Testis (tissue), 2 donors: ENCODE measurements at regions not wholly inside any gene's neighbourhood (a gene's known extent, or its start where the extent isn't known, plus 50 kb on each side); places are given as distances from the start of the nearest gene placed in this dataset.

Source experiments
- DNase-seq: peaks from one replicate; pipeline ENCODE4 v3.0.0-alpha.2; 2019
- H3K27ac ChIP-seq, 2 donors: fragments of 200-600 bp; sonication (generic); one replicate each; pipeline ENCODE4 v1.5.1; 2019
- H3K27me3 ChIP-seq: fragments of 200-600 bp; sonication (generic); one replicate; pipeline ENCODE4 v1.5.1; 2019
- H3K36me3 ChIP-seq: fragments of 200-600 bp; sonication (generic); one replicate; pipeline ENCODE4 v1.5.1; 2017; ENCODE audit warnings: low read depth; ENCODE audit errors: missing control alignments
- H3K4me1 ChIP-seq: fragments of 200-600 bp; sonication (generic); one replicate; pipeline ENCODE4 v1.5.1; 2019
- H3K4me3 ChIP-seq, 2 donors: fragments of 200-600 bp; sonication (generic); one replicate each; pipeline ENCODE4 v1.5.1; 2017 to 2019
- H3K9me3 ChIP-seq: fragments of 200-600 bp; sonication (generic); one replicate; pipeline ENCODE4 v1.5.1; 2017
- POLR2A ChIP-seq: fragments of 450-650 bp; IDR thresholded peaks from one replicate; pipeline ENCODE4 v1.6.1; 2017; ENCODE audit warnings: antibody characterized with exemption, mild to moderate bottlenecking, moderate library complexity
- WGBS, 2 donors: methylation state at CpG; one replicate each; pipeline ENCODE4 v1.1.5; 2018; 5-methylcytosine and 5-hydroxymethylcytosine counted together
- intact Hi-C: fragments of 100-400 bp; cut with DNase I; formaldehyde crosslinking; loops from one replicate; pipeline ENCODE4 v1.15.1; 2023; ENCODE audit warnings: low total_unique reads
- TF ChIP-seq, protein P1 (sequence below), 3 experiments: fragments of 450-650 bp in 2 of 3; fragments of 200-600 bp in 1 of 3; sonication (generic) in 1 of 3; IDR thresholded peaks; one replicate each; pipeline ENCODE4 v1.5.1; 2016 to 2019; ENCODE audit warnings: antibody characterized with exemption in 3 of 3, mild to moderate bottlenecking in 2 of 3, moderate library complexity in 1 of 3

DNA sequence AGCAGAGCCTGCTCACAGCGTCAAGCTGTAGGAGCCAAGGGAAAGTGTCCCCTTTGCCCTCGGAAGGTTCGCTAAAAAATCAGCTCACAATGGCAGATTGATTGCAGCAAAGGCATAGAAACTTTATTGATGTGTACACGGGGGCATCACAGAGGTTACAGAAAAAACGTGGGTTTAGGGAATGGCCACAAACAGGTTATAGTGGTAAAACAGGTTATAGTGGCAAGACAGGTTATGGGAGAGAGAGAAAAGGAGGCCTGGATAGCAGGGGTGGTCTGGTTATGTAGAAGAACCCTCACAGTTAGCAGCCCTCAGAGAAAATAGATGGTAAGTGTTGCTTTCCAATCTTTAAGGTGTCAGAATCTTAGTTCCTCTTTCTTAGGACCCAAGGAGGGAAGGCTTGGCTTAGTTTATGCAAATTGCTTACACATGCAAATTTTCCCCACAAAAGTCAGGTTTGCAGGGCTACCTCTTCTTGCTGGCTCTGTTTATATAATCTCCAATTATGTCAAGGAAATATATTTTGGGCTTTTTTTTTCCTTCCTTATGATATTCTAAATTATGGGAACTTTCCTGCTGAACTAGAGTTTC is 113.7 kb downstream of the BMP15 start:
- Histone ChIP-seq H3K4me1 (no peaks in the 10 kb centered on the region), H3K9me3 (no peaks in the 10 kb centered on the region), H3K27me3 (no peaks in the 10 kb centered on the region), H3K4me3 (no peak overlapping the region), H3K27ac (no peak overlapping the region), H3K36me3 (no peaks in the 10 kb centered on the region)
- intact Hi-C loops, result no loop called here
- TF ChIP-seq, protein P1, sequence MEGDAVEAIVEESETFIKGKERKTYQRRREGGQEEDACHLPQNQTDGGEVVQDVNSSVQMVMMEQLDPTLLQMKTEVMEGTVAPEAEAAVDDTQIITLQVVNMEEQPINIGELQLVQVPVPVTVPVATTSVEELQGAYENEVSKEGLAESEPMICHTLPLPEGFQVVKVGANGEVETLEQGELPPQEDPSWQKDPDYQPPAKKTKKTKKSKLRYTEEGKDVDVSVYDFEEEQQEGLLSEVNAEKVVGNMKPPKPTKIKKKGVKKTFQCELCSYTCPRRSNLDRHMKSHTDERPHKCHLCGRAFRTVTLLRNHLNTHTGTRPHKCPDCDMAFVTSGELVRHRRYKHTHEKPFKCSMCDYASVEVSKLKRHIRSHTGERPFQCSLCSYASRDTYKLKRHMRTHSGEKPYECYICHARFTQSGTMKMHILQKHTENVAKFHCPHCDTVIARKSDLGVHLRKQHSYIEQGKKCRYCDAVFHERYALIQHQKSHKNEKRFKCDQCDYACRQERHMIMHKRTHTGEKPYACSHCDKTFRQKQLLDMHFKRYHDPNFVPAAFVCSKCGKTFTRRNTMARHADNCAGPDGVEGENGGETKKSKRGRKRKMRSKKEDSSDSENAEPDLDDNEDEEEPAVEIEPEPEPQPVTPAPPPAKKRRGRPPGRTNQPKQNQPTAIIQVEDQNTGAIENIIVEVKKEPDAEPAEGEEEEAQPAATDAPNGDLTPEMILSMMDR (IDR thresholded peaks at IDR 0.05), result no peak
- no peak for TF ChIP-seq POLR2A
- 54 to 65% methylated on average over 5 of the region's 5 CpGs for WGBS, 2 donors
- no peak for DNase-seq

DNA sequence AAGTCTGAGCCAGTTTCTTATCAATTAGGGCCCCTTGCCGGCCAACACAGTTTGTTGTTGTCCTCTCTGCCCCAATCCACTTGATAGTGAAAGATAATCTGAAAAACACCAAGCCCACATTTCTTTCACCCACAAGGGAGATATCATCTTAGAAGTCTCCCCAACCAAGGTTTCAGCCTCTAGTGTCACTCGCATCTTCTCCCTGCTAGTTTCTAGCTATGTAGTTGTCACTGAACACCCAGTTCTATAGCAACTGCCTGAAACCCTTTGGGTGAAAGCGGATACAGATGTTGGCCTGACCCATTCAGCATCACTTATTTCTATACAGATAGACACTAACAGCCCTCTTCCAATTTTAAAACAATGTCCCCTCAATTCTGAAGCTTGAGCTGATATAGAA is 116.3 kb downstream of the BMP15 start:
- TF ChIP-seq, protein P1 (IDR thresholded peaks at IDR 0.05), result no peak
- TF ChIP-seq POLR2A, result no peak
- H3K27me3 ChIP-seq, result no peaks in the 10 kb centered on the region
- intact Hi-C loops, result no loop called here
- H3K9me3 ChIP-seq, result no peaks in the 10 kb centered on the region
- H3K4me3 ChIP-seq, result no peak overlapping the region
- DNase-seq, result no peak
- WGBS, 2 donors, result 85 to 91% methylated on average over 3 of the region's 3 CpGs
- H3K4me1 ChIP-seq, result no peaks in the 10 kb centered on the region
- H3K27ac ChIP-seq, result no peak overlapping the region
- H3K36me3 ChIP-seq, result no peaks in the 10 kb centered on the region

DNA sequence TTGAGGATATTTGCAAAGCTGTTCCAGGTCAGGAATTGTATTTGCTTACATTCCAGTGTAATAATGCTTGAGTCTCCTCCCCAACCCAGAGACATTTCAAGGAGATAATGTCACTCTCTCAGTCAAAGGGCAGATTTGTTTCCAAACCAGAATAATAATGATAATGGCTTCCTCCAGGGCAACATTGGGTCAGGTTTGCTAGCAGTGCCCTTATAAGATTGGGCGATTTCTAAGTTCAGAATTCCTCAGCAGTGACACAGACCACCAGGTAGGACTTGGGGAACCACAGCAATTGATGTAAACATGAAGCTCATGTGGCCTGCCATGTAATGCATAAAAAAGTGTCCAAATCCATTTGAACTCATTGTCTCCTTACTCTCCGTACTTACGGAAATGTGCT is 125.2 kb downstream of the BMP15 start:
- no peaks in the 10 kb centered on the region for H3K9me3 ChIP-seq
- TF ChIP-seq, protein P1 (IDR thresholded peaks at IDR 0.05), result no peak
- TF ChIP-seq POLR2A, result no peak
- H3K4me1 ChIP-seq, result no peaks in the 10 kb centered on the region
- no peak overlapping the region for H3K27ac ChIP-seq
- intact Hi-C loops, result no loop called here
- no peaks in the 10 kb centered on the region for H3K36me3 ChIP-seq
- no peak overlapping the region for H3K4me3 ChIP-seq
- WGBS, 2 donors, result 93 to 100% methylated on average over 1 to 3 of the region's 3 CpGs
- H3K27me3 ChIP-seq, result no peaks in the 10 kb centered on the region
- no peak for DNase-seq

DNA sequence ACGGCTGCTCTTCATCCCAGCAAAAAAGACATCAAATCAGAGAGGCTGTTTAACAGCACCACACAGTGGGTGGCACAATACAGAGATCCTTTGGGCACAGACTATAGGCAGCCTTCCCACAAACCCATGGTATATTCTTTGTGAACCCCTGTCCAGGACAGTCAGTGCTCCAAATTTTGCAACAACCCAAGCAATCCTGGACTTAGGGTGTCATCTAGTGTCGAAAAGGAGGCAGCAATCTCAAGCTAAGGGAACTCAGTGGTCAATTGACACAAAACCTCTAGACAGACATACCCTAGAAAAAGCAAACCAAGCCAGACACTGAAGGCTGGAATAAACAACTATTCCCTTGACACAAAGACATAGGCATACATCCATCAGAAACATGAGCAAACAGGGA is 137.4 kb downstream of the BMP15 start:
- Histone ChIP-seq H3K4me1 (no peaks in the 10 kb centered on the region), H3K27me3 (no peaks in the 10 kb centered on the region), H3K36me3 (no peaks in the 10 kb centered on the region), H3K9me3 (no peaks in the 10 kb centered on the region), H3K4me3 (no peak overlapping the region), H3K27ac (no peak overlapping the region)
- no peak for TF ChIP-seq POLR2A
- TF ChIP-seq, protein P1 (IDR thresholded peaks at IDR 0.05), result no peak
- DNase-seq, result no peak
- intact Hi-C loops, result no loop called here
- WGBS, 2 donors, result 64 to 100% methylated on average over 1 to 2 of the region's 2 CpGs

DNA sequence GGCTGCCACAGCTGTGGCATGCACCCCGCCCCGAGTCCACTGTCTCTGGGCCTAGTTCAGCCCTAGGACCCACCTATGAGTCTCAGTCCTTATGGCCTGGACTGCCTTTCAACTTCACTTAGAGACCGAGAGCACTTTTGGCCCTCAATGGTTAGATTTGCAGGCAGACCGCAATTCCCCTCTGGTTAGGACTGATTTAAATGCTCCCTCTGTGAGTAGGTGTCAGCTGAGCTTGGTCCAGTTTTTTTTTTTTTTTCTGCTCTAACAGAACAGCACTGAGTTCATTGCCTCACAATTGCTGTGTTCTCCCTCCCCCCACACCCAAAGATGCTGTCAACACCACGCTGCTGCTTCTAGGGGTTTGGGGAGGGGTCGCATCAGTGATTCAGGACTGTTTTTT is 143.2 kb downstream of the BMP15 start:
- Histone ChIP-seq H3K4me3 (no peak overlapping the region), H3K36me3 (no peaks in the 10 kb centered on the region), H3K27ac (no peak overlapping the region), H3K4me1 (no peaks in the 10 kb centered on the region), H3K27me3 (no peaks in the 10 kb centered on the region), H3K9me3 (no peaks in the 10 kb centered on the region)
- intact Hi-C loops, result no loop called here
- TF ChIP-seq POLR2A, result no peak
- TF ChIP-seq, protein P1 (IDR thresholded peaks at IDR 0.05), result no peak
- WGBS, 2 donors, result 78 to 90% methylated on average over 3 to 6 of the region's 6 CpGs
- no peak for DNase-seq
